ENCODE measurements at regions not wholly inside any gene's neighbourhood (a gene's known extent, or its start where the extent isn't known, plus 50 kb on each side); places are given as distances from the start of the nearest gene placed in this dataset.

DNA sequence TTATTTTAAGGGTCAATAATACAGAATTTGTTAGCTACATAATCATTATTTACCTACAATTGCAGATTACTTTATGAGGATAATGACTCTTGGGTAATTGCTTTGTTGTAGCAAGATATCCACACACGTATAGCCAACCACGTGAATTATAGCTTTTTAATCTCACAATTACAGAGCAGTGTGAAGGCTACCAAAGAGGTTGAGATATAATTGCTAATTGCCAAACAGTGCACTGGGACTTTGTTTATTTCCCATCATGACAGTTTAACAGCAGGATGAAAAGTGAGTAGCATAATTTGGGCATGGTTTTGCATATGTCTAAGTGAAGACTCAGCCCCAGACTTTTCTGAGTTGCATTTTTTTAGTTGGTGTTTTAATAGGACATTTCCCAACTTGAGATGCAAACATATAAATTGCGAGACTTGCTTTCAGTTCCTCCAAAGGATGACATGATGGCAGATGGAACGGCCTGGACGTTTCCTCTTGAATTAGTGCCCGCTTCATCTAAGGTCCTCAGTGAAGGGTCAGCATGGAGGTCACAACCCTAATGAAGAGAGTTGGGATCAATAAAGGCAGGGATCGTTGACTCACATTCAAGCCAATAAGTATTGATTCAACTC is 180.7 kb upstream of the GPR26 start:
- Mint-ChIP-seq H3K4me1 (ENCODE audit: low read depth) (no peaks in the 10 kb centered on the region), H3K27ac (no peak overlapping the region), H3K36me3 (ENCODE audit: low read depth) (no peaks in the 10 kb centered on the region), H3K27me3 (ENCODE audit: insufficient read depth) (peaks cover 3% of the 10 kb centered on the region), H3K4me3 (no peak overlapping the region), H3K9me3 (no peaks in the 10 kb centered on the region)
- intact Hi-C loops (cut with micrococcal nuclease): no loop called here
- DNase-seq (ENCODE audit: low spot score): no peak

DNA sequence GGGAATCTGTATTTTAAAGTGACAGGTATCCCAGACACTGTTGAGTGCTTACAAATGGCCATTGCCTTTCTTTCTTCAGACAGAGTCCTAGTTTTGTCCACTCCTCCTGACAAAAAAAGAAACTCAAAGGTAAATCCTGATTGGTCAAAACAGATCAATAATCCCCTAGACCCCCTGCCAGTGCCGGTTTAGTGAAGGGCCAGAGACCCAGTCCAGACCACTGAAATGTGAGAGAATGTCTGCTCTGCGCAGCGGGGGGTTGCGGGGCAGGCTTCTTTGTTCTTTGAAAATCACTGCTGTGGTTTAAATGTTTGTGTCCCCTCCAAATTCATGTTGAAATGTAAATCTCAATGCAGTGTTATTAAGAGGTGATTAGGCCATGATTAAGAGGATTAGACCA is 177.7 kb upstream of the GPR26 start:
- Mint-ChIP-seq H3K9me3 (no peaks in the 10 kb centered on the region), H3K27ac (no peak overlapping the region), H3K27me3 (ENCODE audit: insufficient read depth) (peaks cover 2% of the 10 kb centered on the region), H3K36me3 (ENCODE audit: low read depth) (no peaks in the 10 kb centered on the region), H3K4me1 (ENCODE audit: low read depth) (no peaks in the 10 kb centered on the region), H3K4me3 (no peak overlapping the region)
- DNase-seq (ENCODE audit: low spot score): no peak
- intact Hi-C loops (cut with micrococcal nuclease): no loop called here

DNA sequence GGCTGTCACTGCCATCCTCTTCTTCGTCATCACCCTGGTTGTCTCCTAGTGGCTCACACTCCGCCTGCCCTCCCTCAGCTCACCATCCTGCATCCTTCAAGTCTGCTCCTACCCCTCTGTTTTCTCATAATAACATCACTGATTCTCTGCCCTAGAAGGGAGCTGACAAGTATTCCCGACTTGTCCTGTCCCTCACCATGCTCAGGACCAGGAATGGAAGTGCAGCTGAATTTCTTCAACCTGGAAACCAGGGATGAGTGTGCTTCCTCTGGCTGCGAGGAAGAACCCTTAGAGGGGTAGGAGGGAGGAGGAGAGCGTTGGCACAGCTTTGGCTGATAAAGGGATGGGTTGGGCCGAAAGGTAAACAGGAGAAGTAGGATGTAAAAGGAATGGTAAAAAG is 174.8 kb upstream of the GPR26 start:
- Mint-ChIP-seq H3K9me3 (no peaks in the 10 kb centered on the region), H3K4me3 (no peak overlapping the region), H3K27ac (no peak overlapping the region), H3K36me3 (ENCODE audit: low read depth) (no peaks in the 10 kb centered on the region), H3K4me1 (ENCODE audit: low read depth) (no peaks in the 10 kb centered on the region), H3K27me3 (ENCODE audit: insufficient read depth) (no peaks in the 10 kb centered on the region)
- DNase-seq (ENCODE audit: low spot score): no peak
- intact Hi-C loops (cut with micrococcal nuclease): no loop called here

DNA sequence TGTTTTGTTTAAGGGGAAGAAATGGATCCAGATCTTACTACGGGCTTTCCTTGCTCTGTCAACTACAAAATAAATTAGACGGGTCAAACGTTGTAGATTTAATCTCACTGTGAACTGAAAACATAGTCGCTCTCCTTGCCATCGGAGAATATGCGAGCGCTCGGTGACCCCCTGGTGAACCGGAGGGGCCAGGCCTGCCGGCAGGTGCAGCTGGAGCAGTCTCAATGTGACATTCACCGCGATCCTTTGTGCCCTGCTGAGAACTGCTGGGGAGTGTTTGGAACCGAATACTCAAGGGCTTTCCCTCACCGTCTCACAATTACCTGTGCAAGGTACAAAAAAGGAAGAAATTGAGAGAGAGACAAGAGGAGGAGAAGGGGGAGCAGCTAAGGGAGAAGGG is 174.1 kb upstream of the GPR26 start:
- Mint-ChIP-seq H3K4me1 (ENCODE audit: low read depth) (no peaks in the 10 kb centered on the region), H3K27ac (no peak overlapping the region), H3K4me3 (no peak overlapping the region), H3K9me3 (no peaks in the 10 kb centered on the region), H3K36me3 (ENCODE audit: low read depth) (no peaks in the 10 kb centered on the region), H3K27me3 (ENCODE audit: insufficient read depth) (no peaks in the 10 kb centered on the region)
- intact Hi-C loops (cut with micrococcal nuclease): no loop called here
- no peak for DNase-seq (ENCODE audit: low spot score)

DNA sequence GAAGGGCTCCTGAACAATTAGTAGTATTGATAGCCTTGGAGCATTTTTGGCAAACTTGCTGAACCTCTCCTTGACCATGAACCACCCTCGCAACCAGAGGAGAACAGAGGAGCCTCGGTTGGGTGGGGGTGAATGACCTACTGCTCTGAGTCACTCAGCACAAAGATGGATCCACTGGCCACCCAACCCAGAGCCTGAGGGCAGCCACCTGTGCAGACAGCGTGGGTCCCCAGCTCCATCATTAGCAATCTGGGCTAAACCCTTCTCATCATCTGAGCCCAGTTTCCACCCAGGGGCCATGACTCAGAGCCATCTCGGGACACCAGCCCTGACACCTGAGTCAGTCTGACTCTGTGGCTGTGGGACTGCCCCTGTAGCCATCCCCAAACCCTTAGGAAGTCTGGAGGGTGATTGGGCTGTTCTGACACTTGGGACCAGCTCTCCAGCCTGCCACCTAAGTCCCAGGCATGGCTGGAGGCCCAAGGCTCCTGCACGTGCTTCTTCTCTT is 171.8 kb upstream of the GPR26 start:
- H3K36me3 Mint-ChIP-seq (ENCODE audit: low read depth): no peaks in the 10 kb centered on the region
- H3K27me3 Mint-ChIP-seq (ENCODE audit: insufficient read depth): peaks cover under 1% of the 10 kb centered on the region
- no peak for DNase-seq (ENCODE audit: low spot score)
- intact Hi-C loops (cut with micrococcal nuclease): no loop called here
- H3K9me3 Mint-ChIP-seq: no peaks in the 10 kb centered on the region
- H3K27ac Mint-ChIP-seq: no peak overlapping the region
- H3K4me3 Mint-ChIP-seq: no peak overlapping the region
- H3K4me1 Mint-ChIP-seq (ENCODE audit: low read depth): no peaks in the 10 kb centered on the region

DNA sequence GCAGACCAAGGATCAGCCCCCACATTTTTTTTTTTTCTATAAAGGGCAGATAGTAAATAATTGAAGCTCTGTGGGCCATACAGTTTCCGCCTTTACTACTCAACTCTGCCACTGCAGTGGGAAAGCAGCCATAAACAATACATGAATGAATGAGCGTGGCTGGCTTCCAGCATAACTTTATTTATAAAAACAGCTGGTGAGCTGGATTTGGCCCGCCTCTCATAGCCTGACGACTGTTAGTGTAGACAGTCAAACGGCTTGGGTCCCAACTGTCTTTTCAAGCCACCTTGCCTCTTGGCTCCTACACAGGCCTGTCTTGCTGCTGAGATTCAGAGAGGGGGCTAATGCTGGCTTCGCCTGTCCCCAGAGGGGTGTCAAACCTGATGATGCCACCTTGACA is 169.8 kb upstream of the GPR26 start:
- Mint-ChIP-seq H3K9me3 (no peaks in the 10 kb centered on the region), H3K36me3 (ENCODE audit: low read depth) (no peaks in the 10 kb centered on the region), H3K27ac (no peak overlapping the region), H3K4me1 (ENCODE audit: low read depth) (no peaks in the 10 kb centered on the region), H3K27me3 (ENCODE audit: insufficient read depth) (peaks cover 3% of the 10 kb centered on the region), H3K4me3 (no peak overlapping the region)
- intact Hi-C loops (cut with micrococcal nuclease): no loop called here
- DNase-seq (ENCODE audit: low spot score): no peak

DNA sequence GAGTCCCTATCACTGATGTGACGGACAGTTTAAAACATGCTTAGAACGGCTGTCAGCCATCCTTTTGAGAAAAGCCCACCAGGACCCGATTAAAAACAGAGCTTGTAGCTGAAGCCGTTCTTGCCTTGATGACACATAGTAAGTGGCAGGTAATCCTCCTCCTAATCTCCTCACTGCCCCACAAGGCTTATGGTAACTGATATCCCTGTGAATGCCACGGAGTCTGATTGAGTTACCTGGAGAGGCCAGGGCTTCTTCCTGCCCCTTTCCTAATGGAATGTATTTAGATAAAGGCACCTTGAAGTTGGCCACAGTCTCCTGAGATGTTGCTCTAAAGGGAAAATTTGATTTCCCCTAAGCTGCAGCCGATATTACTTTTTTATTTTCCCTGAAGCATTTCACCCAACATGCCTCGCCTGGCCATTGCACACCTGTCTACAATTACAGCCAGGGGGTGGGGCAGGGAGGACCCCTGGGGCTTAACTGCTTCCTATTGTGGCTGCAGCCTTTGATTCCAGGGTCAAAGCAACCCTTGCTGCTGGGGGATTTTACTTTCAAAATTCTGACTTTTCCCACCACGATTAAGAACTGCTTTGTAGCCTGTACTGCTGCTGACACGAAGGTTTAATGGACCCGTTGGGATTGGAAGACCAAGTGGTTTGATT is 169.0 kb upstream of the GPR26 start:
- intact Hi-C loops (cut with micrococcal nuclease): no loop called here
- no peak overlapping the region for H3K27ac Mint-ChIP-seq
- no peaks in the 10 kb centered on the region for H3K9me3 Mint-ChIP-seq
- no peaks in the 10 kb centered on the region for H3K4me1 Mint-ChIP-seq (ENCODE audit: low read depth)
- H3K36me3 Mint-ChIP-seq (ENCODE audit: low read depth): no peaks in the 10 kb centered on the region
- H3K4me3 Mint-ChIP-seq: no peak overlapping the region
- DNase-seq (ENCODE audit: low spot score): no peak
- H3K27me3 Mint-ChIP-seq (ENCODE audit: insufficient read depth): peaks cover 5% of the 10 kb centered on the region

DNA sequence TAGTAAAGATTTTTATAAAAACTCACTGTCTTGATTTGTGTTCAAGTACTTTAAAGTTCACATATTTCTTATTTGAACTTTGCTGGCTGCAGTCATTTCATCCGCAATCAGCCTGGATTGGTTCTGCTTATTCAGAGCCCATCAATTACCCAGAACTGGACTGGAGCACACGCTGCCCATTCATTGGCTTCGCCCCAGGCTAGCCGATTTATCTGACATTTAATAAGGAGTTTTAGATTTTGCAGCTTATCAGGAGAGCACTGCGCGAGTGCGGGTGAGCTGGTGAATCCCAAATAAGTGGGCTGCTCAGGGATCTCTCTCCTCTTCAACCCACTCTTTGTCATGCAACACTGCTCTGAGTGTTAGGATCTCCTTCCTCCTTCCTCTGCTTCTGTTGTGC is 166.0 kb upstream of the GPR26 start:
- no peak overlapping the region for H3K4me3 Mint-ChIP-seq
- no peak for DNase-seq (ENCODE audit: low spot score)
- no peaks in the 10 kb centered on the region for H3K4me1 Mint-ChIP-seq (ENCODE audit: low read depth)
- no peaks in the 10 kb centered on the region for H3K9me3 Mint-ChIP-seq
- no peak overlapping the region for H3K27ac Mint-ChIP-seq
- H3K36me3 Mint-ChIP-seq (ENCODE audit: low read depth): no peaks in the 10 kb centered on the region
- intact Hi-C loops (cut with micrococcal nuclease): no loop called here
- peaks cover 7% of the 10 kb centered on the region for H3K27me3 Mint-ChIP-seq (ENCODE audit: insufficient read depth)

DNA sequence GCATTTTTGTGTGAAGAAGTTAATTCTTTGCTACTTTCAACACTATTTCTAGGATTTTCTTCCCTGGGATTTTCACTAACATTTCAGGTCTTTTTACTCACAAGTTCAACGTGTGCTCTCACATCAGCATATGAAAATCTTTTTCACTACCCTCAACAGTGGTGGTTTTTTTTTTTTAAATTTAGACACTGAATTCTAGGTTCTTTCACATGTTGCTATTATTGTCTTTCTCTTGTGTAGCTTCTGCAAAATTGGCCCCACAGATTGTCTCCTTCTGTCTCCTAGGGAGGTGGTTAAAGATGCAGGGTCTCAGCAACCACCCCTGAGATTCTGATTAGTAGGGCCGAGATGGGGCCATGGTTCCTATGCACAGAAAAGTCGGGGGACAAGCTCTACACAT is 165.0 kb upstream of the GPR26 start:
- no peak overlapping the region for H3K4me3 Mint-ChIP-seq
- intact Hi-C loops (cut with micrococcal nuclease): no loop called here

DNA sequence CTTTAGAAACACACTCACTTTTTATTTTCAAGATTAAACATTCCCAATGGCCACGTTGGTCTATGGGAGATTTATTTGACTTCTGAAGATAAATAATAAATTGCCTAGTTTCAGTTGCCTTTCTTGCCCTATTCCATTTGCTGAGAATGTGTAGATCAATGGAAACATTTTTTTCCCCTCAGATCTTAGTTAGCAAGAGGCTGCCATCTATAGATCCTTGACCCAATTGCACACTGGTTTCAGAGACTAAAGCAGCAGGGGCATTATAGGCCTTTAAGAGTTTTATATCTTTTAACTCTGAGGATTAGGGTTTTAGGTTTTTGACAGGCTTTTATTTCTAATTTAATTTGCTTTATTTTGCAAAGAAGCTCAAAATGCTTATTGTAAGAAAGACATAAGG is 163.2 kb upstream of the GPR26 start:
- intact Hi-C loops (cut with micrococcal nuclease): no loop called here
- Mint-ChIP-seq H3K36me3 (ENCODE audit: low read depth) (no peaks in the 10 kb centered on the region), H3K4me1 (ENCODE audit: low read depth) (no peaks in the 10 kb centered on the region), H3K27ac (no peak overlapping the region), H3K9me3 (no peaks in the 10 kb centered on the region), H3K27me3 (ENCODE audit: insufficient read depth) (peaks cover 7% of the 10 kb centered on the region), H3K4me3 (no peak overlapping the region)
- no peak for DNase-seq (ENCODE audit: low spot score)

More for the DNA sequence above, 165.0 kb upstream of the GPR26 start:
- no peaks in the 10 kb centered on the region for H3K36me3 Mint-ChIP-seq (ENCODE audit: low read depth)
- H3K9me3 Mint-ChIP-seq: no peaks in the 10 kb centered on the region
- H3K27ac Mint-ChIP-seq: no peak overlapping the region
- H3K27me3 Mint-ChIP-seq (ENCODE audit: insufficient read depth): peaks cover 7% of the 10 kb centered on the region
- H3K4me1 Mint-ChIP-seq (ENCODE audit: low read depth): no peaks in the 10 kb centered on the region
- no peak for DNase-seq (ENCODE audit: low spot score)

DNA sequence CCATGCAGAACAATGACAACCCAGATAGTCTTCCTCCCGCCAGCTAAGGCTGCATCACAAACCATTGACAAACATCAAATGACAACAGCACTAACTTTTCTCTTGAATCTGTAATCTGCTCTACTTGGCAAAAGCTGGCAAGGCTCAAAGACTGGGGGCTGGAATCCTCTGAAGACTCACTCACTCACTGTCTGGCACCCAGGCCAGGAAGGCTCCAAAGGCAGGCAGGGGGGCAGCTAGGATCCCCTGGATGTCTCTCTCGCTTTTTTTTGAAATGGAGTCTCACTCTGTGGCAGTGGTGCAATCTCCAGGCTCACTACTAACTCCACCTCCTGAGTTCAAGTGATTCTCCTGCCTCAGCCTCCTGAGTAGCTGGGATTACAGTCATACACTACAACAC is 159.7 kb upstream of the GPR26 start:
- intact Hi-C loops (cut with micrococcal nuclease): no loop called here

DNA sequence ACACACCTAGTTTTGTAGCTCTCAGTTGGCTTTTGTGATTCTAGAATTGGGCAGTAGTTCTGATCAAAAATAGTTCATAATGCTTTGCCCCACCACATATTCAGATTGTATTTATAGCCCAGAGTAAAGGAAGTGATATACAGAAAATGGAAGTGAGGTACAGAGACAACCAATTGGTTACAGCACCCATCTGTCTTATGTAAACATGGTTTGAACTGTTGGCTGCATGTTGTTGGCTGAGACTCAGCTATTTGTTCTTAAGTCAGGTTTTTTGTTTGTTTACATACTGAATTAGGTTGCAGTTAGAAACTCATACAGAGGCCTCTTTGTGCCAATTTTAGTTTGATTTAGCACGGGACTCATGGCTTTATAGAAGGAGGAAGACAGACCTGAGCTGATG is 158.9 kb upstream of the GPR26 start:
- H3K4me3 Mint-ChIP-seq: no peak overlapping the region
- no peak overlapping the region for H3K27ac Mint-ChIP-seq
- intact Hi-C loops (cut with micrococcal nuclease): no loop called here
- H3K36me3 Mint-ChIP-seq (ENCODE audit: low read depth): no peaks in the 10 kb centered on the region
- peaks cover 2% of the 10 kb centered on the region for H3K27me3 Mint-ChIP-seq (ENCODE audit: insufficient read depth)
- no peaks in the 10 kb centered on the region for H3K9me3 Mint-ChIP-seq
- H3K4me1 Mint-ChIP-seq (ENCODE audit: low read depth): no peaks in the 10 kb centered on the region
- no peak for DNase-seq (ENCODE audit: low spot score)

More for the DNA sequence above, 159.7 kb upstream of the GPR26 start:
- H3K9me3 Mint-ChIP-seq: no peaks in the 10 kb centered on the region
- H3K4me1 Mint-ChIP-seq (ENCODE audit: low read depth): no peaks in the 10 kb centered on the region
- DNase-seq (ENCODE audit: low spot score): no peak
- H3K4me3 Mint-ChIP-seq: no peak overlapping the region
- no peak overlapping the region for H3K27ac Mint-ChIP-seq
- no peaks in the 10 kb centered on the region for H3K36me3 Mint-ChIP-seq (ENCODE audit: low read depth)
- H3K27me3 Mint-ChIP-seq (ENCODE audit: insufficient read depth): peaks cover 5% of the 10 kb centered on the region

DNA sequence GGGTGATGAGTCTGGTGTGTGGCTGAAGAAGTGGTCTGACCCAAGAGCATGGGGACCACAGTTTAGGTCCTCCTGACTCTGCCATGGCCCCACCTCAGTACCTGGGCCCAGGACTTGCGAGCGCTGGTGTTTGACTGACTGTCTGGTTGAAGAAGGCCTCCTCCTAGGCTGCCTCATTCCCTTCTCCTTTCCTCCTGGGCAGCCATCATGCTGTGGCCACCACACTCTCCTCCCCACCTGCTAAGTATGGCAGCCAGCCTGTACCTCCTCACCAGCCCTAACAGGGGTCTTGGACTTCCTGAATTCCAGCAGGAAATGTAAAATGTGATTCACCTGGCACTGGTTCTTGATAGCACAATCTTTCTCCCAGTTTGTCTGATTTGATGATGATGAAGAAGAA is 156.8 kb upstream of the GPR26 start:
- Mint-ChIP-seq H3K4me1 (ENCODE audit: low read depth) (no peaks in the 10 kb centered on the region), H3K9me3 (no peaks in the 10 kb centered on the region), H3K36me3 (ENCODE audit: low read depth) (no peaks in the 10 kb centered on the region), H3K27me3 (ENCODE audit: insufficient read depth) (peaks cover 1% of the 10 kb centered on the region), H3K27ac (no peak overlapping the region), H3K4me3 (no peak overlapping the region)
- DNase-seq (ENCODE audit: low spot score): no peak
- intact Hi-C loops (cut with micrococcal nuclease): no loop called here
